ENCODE measurements at regions not wholly inside any gene's neighbourhood (a gene's known extent, or its start where the extent isn't known, plus 50 kb on each side); places are given as distances from the start of the nearest gene placed in this dataset.

GRCh38 chr14:106811162-106811561 is 1284.8 kb downstream of the TMEM121 start:
- no peak overlapping the region for H3K4me3 ChIP-seq (ENCODE audit: low read length)
- no peaks in the 10 kb centered on the region for H3K36me3 ChIP-seq (ENCODE audit: control insufficient read depth, low read depth, low read length)
- H3K9me3 ChIP-seq (ENCODE audit: control insufficient read depth, low read depth, low read length) = peaks cover 66% of the 10 kb centered on the region
- no peaks in the 10 kb centered on the region for H3K27me3 ChIP-seq (ENCODE audit: control insufficient read depth, insufficient read depth, low read length)
- H3K27ac ChIP-seq (ENCODE audit: low read length) = no peak overlapping the region
- H3K9ac ChIP-seq (ENCODE audit: low read length) = no peak overlapping the region
- H3K4me1 ChIP-seq (ENCODE audit: control insufficient read depth, low read depth, low read length) = no peaks in the 10 kb centered on the region

- Histone ChIP-seq H3K9me3 (ENCODE audit: control insufficient read depth, low read depth, low read length) (peaks cover 66% of the 10 kb centered on the region), H3K27ac (ENCODE audit: low read length) (no peak overlapping the region)
Measured at GRCh38 chr14:106812788-106813476, 1286.5 kb downstream of the TMEM121 start.

GRCh38 chr14:106813477-106813823 is 1287.1 kb downstream of the TMEM121 start:
- no peak overlapping the region for H3K4me3 ChIP-seq (ENCODE audit: low read length)
- no peaks in the 10 kb centered on the region for H3K36me3 ChIP-seq (ENCODE audit: control insufficient read depth, low read depth, low read length)
- H3K27ac ChIP-seq (ENCODE audit: low read length) = no peak overlapping the region
- H3K9ac ChIP-seq (ENCODE audit: low read length) = no peak overlapping the region
- peaks cover 64% of the 10 kb centered on the region for H3K9me3 ChIP-seq (ENCODE audit: control insufficient read depth, low read depth, low read length)
- H3K27me3 ChIP-seq (ENCODE audit: control insufficient read depth, insufficient read depth, low read length) = no peaks in the 10 kb centered on the region
- no peaks in the 10 kb centered on the region for H3K4me1 ChIP-seq (ENCODE audit: control insufficient read depth, low read depth, low read length)

More at GRCh38 chr14:106812788-106813476, 1286.5 kb downstream of the TMEM121 start:
- H3K4me3 ChIP-seq (ENCODE audit: low read length) = no peak overlapping the region
- no peaks in the 10 kb centered on the region for H3K27me3 ChIP-seq (ENCODE audit: control insufficient read depth, insufficient read depth, low read length)
- no peak overlapping the region for H3K9ac ChIP-seq (ENCODE audit: low read length)
- no peaks in the 10 kb centered on the region for H3K36me3 ChIP-seq (ENCODE audit: control insufficient read depth, low read depth, low read length)
- no peaks in the 10 kb centered on the region for H3K4me1 ChIP-seq (ENCODE audit: control insufficient read depth, low read depth, low read length)

- no peak overlapping the region for H3K4me3 ChIP-seq (ENCODE audit: low read length)
Measured at GRCh38 chr14:106820119-106820518, 1293.7 kb downstream of the TMEM121 start.

GRCh38 chr14:106821119-106821518 is 1294.7 kb downstream of the TMEM121 start:
- no peak overlapping the region for H3K9ac ChIP-seq (ENCODE audit: low read length)

More at GRCh38 chr14:106820119-106820518, 1293.7 kb downstream of the TMEM121 start:
- Histone ChIP-seq H3K27ac (ENCODE audit: low read length) (no peak overlapping the region), H3K9me3 (ENCODE audit: control insufficient read depth, low read depth, low read length) (peaks cover 64% of the 10 kb centered on the region), H3K27me3 (ENCODE audit: control insufficient read depth, insufficient read depth, low read length) (no peaks in the 10 kb centered on the region), H3K9ac (ENCODE audit: low read length) (no peak overlapping the region), H3K36me3 (ENCODE audit: control insufficient read depth, low read depth, low read length) (no peaks in the 10 kb centered on the region), H3K4me1 (ENCODE audit: control insufficient read depth, low read depth, low read length) (no peaks in the 10 kb centered on the region)

GRCh38 chr14:106822905-106823304 is 1296.5 kb downstream of the TMEM121 start:
- Histone ChIP-seq H3K27me3 (ENCODE audit: control insufficient read depth, insufficient read depth, low read length) (no peaks in the 10 kb centered on the region), H3K36me3 (ENCODE audit: control insufficient read depth, low read depth, low read length) (no peaks in the 10 kb centered on the region), H3K27ac (ENCODE audit: low read length) (no peak overlapping the region), H3K4me1 (ENCODE audit: control insufficient read depth, low read depth, low read length) (no peaks in the 10 kb centered on the region), H3K4me3 (ENCODE audit: low read length) (no peak overlapping the region), H3K9ac (ENCODE audit: low read length) (no peak overlapping the region), H3K9me3 (ENCODE audit: control insufficient read depth, low read depth, low read length) (peaks cover 64% of the 10 kb centered on the region)

More at GRCh38 chr14:106821119-106821518, 1294.7 kb downstream of the TMEM121 start:
- Histone ChIP-seq H3K36me3 (ENCODE audit: control insufficient read depth, low read depth, low read length) (no peaks in the 10 kb centered on the region), H3K27me3 (ENCODE audit: control insufficient read depth, insufficient read depth, low read length) (no peaks in the 10 kb centered on the region), H3K4me3 (ENCODE audit: low read length) (no peak overlapping the region), H3K4me1 (ENCODE audit: control insufficient read depth, low read depth, low read length) (no peaks in the 10 kb centered on the region), H3K9me3 (ENCODE audit: control insufficient read depth, low read depth, low read length) (peaks cover 64% of the 10 kb centered on the region), H3K27ac (ENCODE audit: low read length) (no peak overlapping the region)

- H3K36me3 ChIP-seq (ENCODE audit: control insufficient read depth, low read depth, low read length) = no peaks in the 10 kb centered on the region
- H3K27ac ChIP-seq (ENCODE audit: low read length) = no peak overlapping the region
- no peak overlapping the region for H3K4me3 ChIP-seq (ENCODE audit: low read length)
- H3K9me3 ChIP-seq (ENCODE audit: control insufficient read depth, low read depth, low read length) = peaks cover 66% of the 10 kb centered on the region
- H3K27me3 ChIP-seq (ENCODE audit: control insufficient read depth, insufficient read depth, low read length) = no peaks in the 10 kb centered on the region
- H3K4me1 ChIP-seq (ENCODE audit: control insufficient read depth, low read depth, low read length) = no peaks in the 10 kb centered on the region
- H3K9ac ChIP-seq (ENCODE audit: low read length) = no peak overlapping the region
Measured at GRCh38 chr14:106823552-106823951, 1297.2 kb downstream of the TMEM121 start.

GRCh38 chr14:106826833-106827369 is 1300.5 kb downstream of the TMEM121 start:
- H3K9me3 ChIP-seq (ENCODE audit: control insufficient read depth, low read depth, low read length) = peaks cover 71% of the 10 kb centered on the region
- H3K27ac ChIP-seq (ENCODE audit: low read length) = no peak overlapping the region
- no peaks in the 10 kb centered on the region for H3K27me3 ChIP-seq (ENCODE audit: control insufficient read depth, insufficient read depth, low read length)
- no peak overlapping the region for H3K9ac ChIP-seq (ENCODE audit: low read length)
- H3K4me3 ChIP-seq (ENCODE audit: low read length) = no peak overlapping the region
- no peaks in the 10 kb centered on the region for H3K4me1 ChIP-seq (ENCODE audit: control insufficient read depth, low read depth, low read length)
- H3K36me3 ChIP-seq (ENCODE audit: control insufficient read depth, low read depth, low read length) = no peaks in the 10 kb centered on the region

- no peaks in the 10 kb centered on the region for H3K4me1 ChIP-seq (ENCODE audit: control insufficient read depth, low read depth, low read length)
- no peaks in the 10 kb centered on the region for H3K27me3 ChIP-seq (ENCODE audit: control insufficient read depth, insufficient read depth, low read length)
- no peak overlapping the region for H3K4me3 ChIP-seq (ENCODE audit: low read length)
- no peak overlapping the region for H3K9ac ChIP-seq (ENCODE audit: low read length)
- H3K9me3 ChIP-seq (ENCODE audit: control insufficient read depth, low read depth, low read length) = peaks cover 79% of the 10 kb centered on the region
- H3K27ac ChIP-seq (ENCODE audit: low read length) = no peak overlapping the region
- no peaks in the 10 kb centered on the region for H3K36me3 ChIP-seq (ENCODE audit: control insufficient read depth, low read depth, low read length)
Measured at GRCh38 chr14:106831322-106831720, 1304.9 kb downstream of the TMEM121 start.

- Histone ChIP-seq H3K4me1 (ENCODE audit: control insufficient read depth, low read depth, low read length) (no peaks in the 10 kb centered on the region), H3K4me3 (ENCODE audit: low read length) (no peak overlapping the region), H3K9me3 (ENCODE audit: control insufficient read depth, low read depth, low read length) (peaks cover 90% of the 10 kb centered on the region), H3K27me3 (ENCODE audit: control insufficient read depth, insufficient read depth, low read length) (no peaks in the 10 kb centered on the region), H3K27ac (ENCODE audit: low read length) (no peak overlapping the region), H3K9ac (ENCODE audit: low read length) (no peak overlapping the region), H3K36me3 (ENCODE audit: control insufficient read depth, low read depth, low read length) (no peaks in the 10 kb centered on the region)
Measured at GRCh38 chr14:106837870-106838269, 1311.5 kb downstream of the TMEM121 start.

- Histone ChIP-seq H3K9ac (ENCODE audit: low read length) (no peak overlapping the region), H3K27ac (ENCODE audit: low read length) (no peak overlapping the region), H3K4me3 (ENCODE audit: low read length) (no peak overlapping the region), H3K4me1 (ENCODE audit: control insufficient read depth, low read depth, low read length) (no peaks in the 10 kb centered on the region), H3K36me3 (ENCODE audit: control insufficient read depth, low read depth, low read length) (no peaks in the 10 kb centered on the region), H3K27me3 (ENCODE audit: control insufficient read depth, insufficient read depth, low read length) (no peaks in the 10 kb centered on the region), H3K9me3 (ENCODE audit: control insufficient read depth, low read depth, low read length) (peaks cover 87% of the 10 kb centered on the region)
Measured at GRCh38 chr14:106838991-106839769, 1312.8 kb downstream of the TMEM121 start.
